ENCODE measurements at regions not wholly inside any gene's neighbourhood (a gene's known extent, or its start where the extent isn't known, plus 50 kb on each side); places are given as distances from the start of the nearest gene placed in this dataset.

DNA sequence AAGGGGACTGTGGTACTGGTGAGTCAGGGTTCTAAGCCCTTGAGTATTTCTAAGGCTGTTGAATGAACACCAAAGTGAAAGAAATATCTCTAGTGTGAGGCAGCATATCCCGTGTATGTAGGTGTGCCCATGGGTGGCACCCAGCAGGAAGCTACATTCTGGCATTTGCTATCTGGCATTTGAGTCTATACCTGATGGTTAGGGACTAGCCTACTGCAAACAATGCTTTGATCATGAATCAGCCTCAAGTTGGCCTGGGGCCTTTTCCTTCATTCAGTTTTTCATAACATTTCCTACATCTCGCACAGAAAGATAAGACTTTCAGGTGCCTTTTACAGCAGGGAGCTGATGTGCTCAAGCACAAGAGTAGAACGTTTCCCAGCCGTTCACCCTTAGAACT lies 85.7 kb upstream of the E2F7 start:
- no peak overlapping the region for H3K18ac ChIP-seq (ENCODE audit: low read length)
- no peak overlapping the region for H2BK120ac ChIP-seq (ENCODE audit: insufficient read depth, low read length, poor library complexity)
- H2BK12ac ChIP-seq (ENCODE audit: low read length) = no peak overlapping the region
- DNase-seq = peak; percentile 50 to 74
- no peaks in the 10 kb centered on the region for H3K79me1 ChIP-seq (ENCODE audit: low read length)
- H3K9me3 ChIP-seq (ENCODE audit: insufficient read depth, low read depth, low read length) = no peaks in the 10 kb centered on the region
- no peaks in the 10 kb centered on the region for H3K79me2 ChIP-seq (ENCODE audit: control insufficient read depth, insufficient read depth, low read length, poor library complexity)
- no peaks in the 10 kb centered on the region for H3K4me1 ChIP-seq (ENCODE audit: control insufficient read depth in 1 of 2, insufficient read depth in 2 of 2, low read length in 2 of 2)
- no peaks in the 10 kb centered on the region for H3K27me3 ChIP-seq (ENCODE audit: insufficient read depth, low read length)
- no peak overlapping the region for H2BK5ac ChIP-seq (ENCODE audit: low read depth, low read length, poor library complexity)
- H2AFZ ChIP-seq (ENCODE audit: insufficient read depth, low read length, poor library complexity) = no peak overlapping the region
- no peak overlapping the region for H4K12ac ChIP-seq (ENCODE audit: low read depth, low read length)
- no CpG with 5 or more reads among the region's 4 CpGs for WGBS (ENCODE audit: extremely low coverage, insufficient coverage, insufficient read length)
- no peak overlapping the region for H3K4me2 ChIP-seq (ENCODE audit: low read length)
- H3K4me3 ChIP-seq (ENCODE audit: low read depth, low read length) = no peak overlapping the region
- H4K8ac ChIP-seq (ENCODE audit: low read depth, low read length) = no peak overlapping the region
- no peak overlapping the region for H3K14ac ChIP-seq (ENCODE audit: low read length)
- H2AK5ac ChIP-seq (ENCODE audit: low read length) = no peak overlapping the region
- H4K91ac ChIP-seq (ENCODE audit: low read depth, low read length) = no peak overlapping the region
- H3K9ac ChIP-seq (ENCODE audit: low read length) = no peak overlapping the region
- H3K23ac ChIP-seq (ENCODE audit: low read length) = no peak overlapping the region
- no peak overlapping the region for H3K27ac ChIP-seq (ENCODE audit: low read depth, low read length)
- no peaks in the 10 kb centered on the region for H3K36me3 ChIP-seq (ENCODE audit: control insufficient read depth in 1 of 2, insufficient read depth in 2 of 2, low read length in 2 of 2)
- H3K4ac ChIP-seq (ENCODE audit: low read depth, low read length) = no peak overlapping the region

DNA sequence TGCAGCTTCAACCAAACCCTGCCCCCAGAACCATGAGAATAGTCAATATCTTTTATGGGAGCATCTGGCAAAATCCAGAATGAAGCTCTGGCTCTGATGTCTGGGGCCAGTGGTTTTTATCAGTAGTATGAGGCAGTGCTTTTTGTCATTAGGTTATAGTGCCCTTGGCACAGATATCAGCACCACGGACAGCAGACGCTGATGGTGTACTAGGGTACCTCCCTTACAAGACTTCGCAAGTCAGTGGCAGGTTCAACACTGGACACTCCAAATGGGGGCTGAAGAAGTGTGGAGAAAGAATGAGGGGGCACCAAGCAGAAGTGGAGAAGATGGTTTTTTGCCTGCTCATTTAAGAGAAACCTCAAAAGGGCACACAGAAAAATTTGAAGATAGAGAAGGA lies 68.2 kb upstream of the E2F7 start:
- no peak overlapping the region for H4K12ac ChIP-seq (ENCODE audit: low read depth, low read length)
- no peak overlapping the region for H2BK12ac ChIP-seq (ENCODE audit: low read length)
- no peaks in the 10 kb centered on the region for H3K79me1 ChIP-seq (ENCODE audit: low read length)
- H4K91ac ChIP-seq (ENCODE audit: low read depth, low read length) = no peak overlapping the region
- no peak overlapping the region for H4K8ac ChIP-seq (ENCODE audit: low read depth, low read length)
- no peak overlapping the region for H3K4me2 ChIP-seq (ENCODE audit: low read length)
- no peaks in the 10 kb centered on the region for H3K27me3 ChIP-seq (ENCODE audit: insufficient read depth, low read length)
- no peak overlapping the region for H3K14ac ChIP-seq (ENCODE audit: low read length)
- H3K79me2 ChIP-seq (ENCODE audit: control insufficient read depth, insufficient read depth, low read length, poor library complexity) = no peaks in the 10 kb centered on the region
- H3K27ac ChIP-seq (ENCODE audit: low read depth, low read length) = no peak overlapping the region
- no peak overlapping the region for H3K4ac ChIP-seq (ENCODE audit: low read depth, low read length)
- no peak overlapping the region for H2BK120ac ChIP-seq (ENCODE audit: insufficient read depth, low read length, poor library complexity)
- H3K9me3 ChIP-seq (ENCODE audit: insufficient read depth, low read depth, low read length) = no peaks in the 10 kb centered on the region
- no peaks in the 10 kb centered on the region for H3K4me1 ChIP-seq (ENCODE audit: control insufficient read depth in 1 of 2, insufficient read depth in 2 of 2, low read length in 2 of 2)
- no peak overlapping the region for H3K9ac ChIP-seq (ENCODE audit: low read length)
- no peak overlapping the region for H3K4me3 ChIP-seq (ENCODE audit: low read depth, low read length)
- no peaks in the 10 kb centered on the region for H3K36me3 ChIP-seq (ENCODE audit: control insufficient read depth in 1 of 2, insufficient read depth in 2 of 2, low read length in 2 of 2)
- H3K18ac ChIP-seq (ENCODE audit: low read length) = no peak overlapping the region
- no peak overlapping the region for H3K23ac ChIP-seq (ENCODE audit: low read length)
- H2AK5ac ChIP-seq (ENCODE audit: low read length) = no peak overlapping the region
- DNase-seq = peak in 1 of 2 donors; percentile 20
- WGBS (ENCODE audit: extremely low coverage, insufficient coverage, insufficient read length) = no CpG with 5 or more reads among the region's 3 CpGs
- no peak overlapping the region for H2BK5ac ChIP-seq (ENCODE audit: low read depth, low read length, poor library complexity)
- no peak overlapping the region for H2AFZ ChIP-seq (ENCODE audit: insufficient read depth, low read length, poor library complexity)

DNA sequence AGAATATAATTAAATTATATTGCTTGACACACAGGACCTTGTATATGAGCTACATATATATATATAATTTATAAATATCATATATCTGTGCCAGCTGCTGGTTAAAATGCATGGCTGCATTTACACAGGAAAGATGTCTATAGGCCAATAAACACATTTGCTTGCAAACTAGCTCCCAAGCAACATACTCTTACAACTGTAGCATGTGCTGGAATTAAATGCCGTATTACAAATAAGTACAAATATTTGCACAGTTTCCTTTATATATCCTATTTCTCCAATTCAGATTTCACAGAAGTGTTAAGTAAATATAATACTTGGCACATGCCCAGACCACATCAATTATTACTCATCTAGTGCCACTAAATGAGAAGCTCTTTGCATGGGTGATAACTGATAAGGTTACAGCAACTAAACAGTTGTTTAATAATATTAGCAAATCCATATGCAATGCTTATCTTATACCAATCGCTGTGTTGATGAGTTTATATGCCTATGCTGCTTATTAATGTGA lies 66.7 kb upstream of the E2F7 start:
- H2BK12ac ChIP-seq (ENCODE audit: low read length) = no peak overlapping the region
- WGBS (ENCODE audit: extremely low coverage, insufficient coverage, insufficient read length) = no CpG with 5 or more reads among the region's 2 CpGs
- no peak overlapping the region for H3K4ac ChIP-seq (ENCODE audit: low read depth, low read length)
- H2BK120ac ChIP-seq (ENCODE audit: insufficient read depth, low read length, poor library complexity) = no peak overlapping the region
- no peak overlapping the region for H4K12ac ChIP-seq (ENCODE audit: low read depth, low read length)
- H3K23ac ChIP-seq (ENCODE audit: low read length) = no peak overlapping the region
- H3K79me2 ChIP-seq (ENCODE audit: control insufficient read depth, insufficient read depth, low read length, poor library complexity) = no peaks in the 10 kb centered on the region
- no peaks in the 10 kb centered on the region for H3K79me1 ChIP-seq (ENCODE audit: low read length)
- no peak overlapping the region for H3K4me3 ChIP-seq (ENCODE audit: low read depth, low read length)
- no peaks in the 10 kb centered on the region for H3K36me3 ChIP-seq (ENCODE audit: control insufficient read depth in 1 of 2, insufficient read depth in 2 of 2, low read length in 2 of 2)
- DNase-seq = no peak
- H2BK5ac ChIP-seq (ENCODE audit: low read depth, low read length, poor library complexity) = no peak overlapping the region
- H3K27me3 ChIP-seq (ENCODE audit: insufficient read depth, low read length) = no peaks in the 10 kb centered on the region
- no peak overlapping the region for H2AK5ac ChIP-seq (ENCODE audit: low read length)
- H4K91ac ChIP-seq (ENCODE audit: low read depth, low read length) = no peak overlapping the region
- no peak overlapping the region for H3K27ac ChIP-seq (ENCODE audit: low read depth, low read length)
- no peak overlapping the region for H3K9ac ChIP-seq (ENCODE audit: low read length)
- H3K18ac ChIP-seq (ENCODE audit: low read length) = no peak overlapping the region
- H3K4me1 ChIP-seq (ENCODE audit: control insufficient read depth in 1 of 2, insufficient read depth in 2 of 2, low read length in 2 of 2) = no peaks in the 10 kb centered on the region
- H2AFZ ChIP-seq (ENCODE audit: insufficient read depth, low read length, poor library complexity) = no peak overlapping the region
- no peaks in the 10 kb centered on the region for H3K9me3 ChIP-seq (ENCODE audit: insufficient read depth, low read depth, low read length)
- no peak overlapping the region for H3K14ac ChIP-seq (ENCODE audit: low read length)
- no peak overlapping the region for H4K8ac ChIP-seq (ENCODE audit: low read depth, low read length)
- no peak overlapping the region for H3K4me2 ChIP-seq (ENCODE audit: low read length)

DNA sequence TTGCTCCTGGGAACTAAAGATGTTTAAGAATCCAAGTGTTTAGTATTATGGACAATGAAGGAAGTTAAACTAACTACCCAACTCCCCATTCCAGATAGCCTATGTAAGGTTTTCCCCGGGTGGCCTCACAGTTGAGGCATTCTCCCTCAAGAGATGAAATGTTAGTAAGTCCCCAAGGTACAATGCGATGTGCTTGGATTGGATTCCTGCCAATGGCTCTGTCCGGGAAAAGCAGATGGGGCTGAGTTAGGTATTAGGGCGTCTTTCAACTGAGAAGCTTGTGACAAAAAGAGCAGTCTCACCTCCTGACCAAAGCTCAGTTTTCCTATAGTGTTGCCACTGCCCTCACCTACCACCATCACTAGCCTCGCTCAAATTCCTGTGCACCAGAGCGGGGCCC lies 64.8 kb upstream of the E2F7 start:
- Histone ChIP-seq H4K91ac (ENCODE audit: low read depth, low read length) (no peak overlapping the region), H3K9me3 (ENCODE audit: insufficient read depth, low read depth, low read length) (no peaks in the 10 kb centered on the region), H3K9ac (ENCODE audit: low read length) (no peak overlapping the region), H3K4me1 (ENCODE audit: control insufficient read depth in 1 of 2, insufficient read depth in 2 of 2, low read length in 2 of 2) (no peaks in the 10 kb centered on the region), H3K27ac (ENCODE audit: low read depth, low read length) (no peak overlapping the region), H3K23ac (ENCODE audit: low read length) (no peak overlapping the region), H2BK12ac (ENCODE audit: low read length) (no peak overlapping the region), H4K8ac (ENCODE audit: low read depth, low read length) (no peak overlapping the region), H3K14ac (ENCODE audit: low read length) (no peak overlapping the region), H2BK120ac (ENCODE audit: insufficient read depth, low read length, poor library complexity) (no peak overlapping the region), H3K4ac (ENCODE audit: low read depth, low read length) (no peak overlapping the region), H3K4me3 (ENCODE audit: low read depth, low read length) (no peak overlapping the region), H3K18ac (ENCODE audit: low read length) (no peak overlapping the region), H3K79me2 (ENCODE audit: control insufficient read depth, insufficient read depth, low read length, poor library complexity) (no peaks in the 10 kb centered on the region), H3K36me3 (ENCODE audit: control insufficient read depth in 1 of 2, insufficient read depth in 2 of 2, low read length in 2 of 2) (no peaks in the 10 kb centered on the region), H2AK5ac (ENCODE audit: low read length) (no peak overlapping the region), H4K12ac (ENCODE audit: low read depth, low read length) (no peak overlapping the region), H2AFZ (ENCODE audit: insufficient read depth, low read length, poor library complexity) (no peak overlapping the region), H2BK5ac (ENCODE audit: low read depth, low read length, poor library complexity) (no peak overlapping the region), H3K27me3 (ENCODE audit: insufficient read depth, low read length) (no peaks in the 10 kb centered on the region), H3K4me2 (ENCODE audit: low read length) (no peak overlapping the region), H3K79me1 (ENCODE audit: low read length) (no peaks in the 10 kb centered on the region)
- DNase-seq = no peak
- WGBS (ENCODE audit: extremely low coverage, insufficient coverage, insufficient read length) = no CpG with 5 or more reads among the region's 6 CpGs
